ENCODE measurements at regions not wholly inside any gene's neighbourhood (a gene's known extent, or its start where the extent isn't known, plus 50 kb on each side); places are given as distances from the start of the nearest gene placed in this dataset.

- TF ChIP-seq, protein P1, sequence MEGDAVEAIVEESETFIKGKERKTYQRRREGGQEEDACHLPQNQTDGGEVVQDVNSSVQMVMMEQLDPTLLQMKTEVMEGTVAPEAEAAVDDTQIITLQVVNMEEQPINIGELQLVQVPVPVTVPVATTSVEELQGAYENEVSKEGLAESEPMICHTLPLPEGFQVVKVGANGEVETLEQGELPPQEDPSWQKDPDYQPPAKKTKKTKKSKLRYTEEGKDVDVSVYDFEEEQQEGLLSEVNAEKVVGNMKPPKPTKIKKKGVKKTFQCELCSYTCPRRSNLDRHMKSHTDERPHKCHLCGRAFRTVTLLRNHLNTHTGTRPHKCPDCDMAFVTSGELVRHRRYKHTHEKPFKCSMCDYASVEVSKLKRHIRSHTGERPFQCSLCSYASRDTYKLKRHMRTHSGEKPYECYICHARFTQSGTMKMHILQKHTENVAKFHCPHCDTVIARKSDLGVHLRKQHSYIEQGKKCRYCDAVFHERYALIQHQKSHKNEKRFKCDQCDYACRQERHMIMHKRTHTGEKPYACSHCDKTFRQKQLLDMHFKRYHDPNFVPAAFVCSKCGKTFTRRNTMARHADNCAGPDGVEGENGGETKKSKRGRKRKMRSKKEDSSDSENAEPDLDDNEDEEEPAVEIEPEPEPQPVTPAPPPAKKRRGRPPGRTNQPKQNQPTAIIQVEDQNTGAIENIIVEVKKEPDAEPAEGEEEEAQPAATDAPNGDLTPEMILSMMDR (conservative IDR thresholded peaks at IDR 0.05; ENCODE audit: low read depth, low read length), result peak; percentile 77
- TF ChIP-seq EZH2 (IDR thresholded peaks at IDR 0.05; ENCODE audit: borderline replicate concordance, low read depth, low read length, poor library complexity, severe bottlenecking), result no peak
These were observed 194.1 kb downstream of the SS18 start for GRCh38 chr18:25896178-25896780.

Data from A673 (cell line).